GM12891 (cell line): ENCODE measurements at regions not wholly inside any gene's neighbourhood (a gene's known extent, or its start where the extent isn't known, plus 50 kb on each side); places are given as distances from the start of the nearest gene placed in this dataset.

Experiments used
- POLR2A ChIP-seq: IDR thresholded peaks from 2 replicates; pipeline ENCODE4 v1.6.1; 2011; ENCODE audit warnings: low read depth, low read length, control low read depth
- POLR2AphosphoS5 ChIP-seq: IDR thresholded peaks from 2 replicates; pipeline ENCODE4 v1.6.1; 2011; ENCODE audit warnings: low read depth, low read length, control low read depth
- POU2F2 ChIP-seq: IDR thresholded peaks from 2 replicates; pipeline ENCODE4 v1.6.1; 2011; ENCODE audit warnings: low read depth, mild to moderate bottlenecking, control low read depth, low read length, moderate library complexity
- SPI1 ChIP-seq: IDR thresholded peaks from 2 replicates; pipeline ENCODE4 v1.6.1; 2011; ENCODE audit warnings: low read depth, low read length, control low read depth
- TAF1 ChIP-seq: IDR thresholded peaks from 2 replicates; pipeline ENCODE4 v1.6.1; 2011; ENCODE audit warnings: low read depth, low read length, control low read depth

DNA sequence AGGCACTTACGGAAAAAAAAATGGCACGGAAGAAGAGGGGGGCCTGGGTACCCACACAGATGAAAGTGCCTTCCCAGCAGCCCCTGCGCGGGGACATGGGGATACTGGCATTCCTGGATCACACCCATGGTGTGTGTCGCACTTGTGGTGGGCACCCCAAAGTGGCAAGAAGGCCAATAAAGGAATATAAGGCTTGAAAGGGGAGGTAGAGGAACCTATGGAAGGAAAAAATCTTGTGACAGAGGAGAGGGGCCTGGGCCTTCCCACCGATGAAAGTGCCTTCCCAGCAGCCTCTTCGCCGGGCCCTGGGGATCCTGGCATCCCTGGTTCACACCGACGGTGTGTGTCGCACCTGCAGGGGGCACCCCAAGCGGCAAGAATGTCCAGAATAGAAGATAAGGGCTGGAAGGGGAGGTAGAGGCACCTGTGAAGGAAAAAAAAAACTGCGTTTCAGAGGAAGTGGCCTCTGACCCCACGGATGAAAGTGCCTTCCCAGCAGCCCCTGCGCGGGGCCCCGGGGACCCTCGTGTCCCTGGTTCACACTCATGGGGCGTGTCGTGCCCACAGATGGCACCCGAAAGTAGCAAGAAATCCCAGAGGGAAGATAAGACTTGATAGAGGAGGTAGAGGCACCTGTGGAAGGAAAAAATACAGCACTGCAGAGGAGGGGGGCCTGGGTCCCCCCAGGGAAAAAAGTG lies 284.0 kb downstream of the ALG10 start:
- TF ChIP-seq TAF1 (no peak), POLR2AphosphoS5 (no peak), POLR2A (no peak), POU2F2 (no peak), SPI1 (no peak)
